BE2C (cell line): ENCODE measurements at regions not wholly inside any gene's neighbourhood (a gene's known extent, or its start where the extent isn't known, plus 50 kb on each side); places are given as distances from the start of the nearest gene placed in this dataset.

Experiments used
- DNase-seq: peaks from one replicate; pipeline ENCODE4 v3.0.0-alpha.2; 2020
- H3K27me3 ChIP-seq: fragments of 250-450 bp; sonication (Bioruptor Pico); 2 replicates; pipeline ENCODE4 v1.5.1; 2020; ENCODE audit warnings: mild to moderate bottlenecking
- H3K36me3 ChIP-seq: fragments of 250-450 bp; sonication (Bioruptor Pico); 2 replicates; pipeline ENCODE4 v1.5.1; 2020; ENCODE audit warnings: mild to moderate bottlenecking
- H3K4me1 ChIP-seq: fragments of 250-450 bp; sonication (Bioruptor Pico); 2 replicates; pipeline ENCODE4 v1.5.1; 2020
- H3K4me3 ChIP-seq: 2 replicates; pipeline ENCODE4 v1.5.1; 2011; ENCODE audit warnings: low read depth, low read length
- H3K9me3 ChIP-seq: fragments of 250-450 bp; sonication (Bioruptor Pico); 2 replicates; pipeline ENCODE4 v1.5.1; 2020
- TF ChIP-seq, protein P1 (sequence below): IDR thresholded peaks from 2 replicates; pipeline ENCODE4 v1.5.1; 2012; ENCODE audit warnings: mild to moderate bottlenecking, low read depth, low read length

- H3K4me1 ChIP-seq: no peaks in the 10 kb centered on the region
- TF ChIP-seq, protein P1, sequence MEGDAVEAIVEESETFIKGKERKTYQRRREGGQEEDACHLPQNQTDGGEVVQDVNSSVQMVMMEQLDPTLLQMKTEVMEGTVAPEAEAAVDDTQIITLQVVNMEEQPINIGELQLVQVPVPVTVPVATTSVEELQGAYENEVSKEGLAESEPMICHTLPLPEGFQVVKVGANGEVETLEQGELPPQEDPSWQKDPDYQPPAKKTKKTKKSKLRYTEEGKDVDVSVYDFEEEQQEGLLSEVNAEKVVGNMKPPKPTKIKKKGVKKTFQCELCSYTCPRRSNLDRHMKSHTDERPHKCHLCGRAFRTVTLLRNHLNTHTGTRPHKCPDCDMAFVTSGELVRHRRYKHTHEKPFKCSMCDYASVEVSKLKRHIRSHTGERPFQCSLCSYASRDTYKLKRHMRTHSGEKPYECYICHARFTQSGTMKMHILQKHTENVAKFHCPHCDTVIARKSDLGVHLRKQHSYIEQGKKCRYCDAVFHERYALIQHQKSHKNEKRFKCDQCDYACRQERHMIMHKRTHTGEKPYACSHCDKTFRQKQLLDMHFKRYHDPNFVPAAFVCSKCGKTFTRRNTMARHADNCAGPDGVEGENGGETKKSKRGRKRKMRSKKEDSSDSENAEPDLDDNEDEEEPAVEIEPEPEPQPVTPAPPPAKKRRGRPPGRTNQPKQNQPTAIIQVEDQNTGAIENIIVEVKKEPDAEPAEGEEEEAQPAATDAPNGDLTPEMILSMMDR: no peak
These were observed 51.5 kb upstream of the OSBPL3 start for GRCh38 chr7:25031432-25031831.

GRCh38 chr7:25031007-25031406 lies 51.0 kb upstream of the OSBPL3 start:
- Histone ChIP-seq H3K9me3 (no peaks in the 10 kb centered on the region), H3K4me1 (no peaks in the 10 kb centered on the region), H3K4me3 (no peak overlapping the region), H3K36me3 (no peaks in the 10 kb centered on the region), H3K27me3 (no peaks in the 10 kb centered on the region)
- DNase-seq: no peak
- TF ChIP-seq, protein P1: no peak

More at GRCh38 chr7:25031432-25031831, 51.5 kb upstream of the OSBPL3 start:
- no peaks in the 10 kb centered on the region for H3K36me3 ChIP-seq
- H3K9me3 ChIP-seq: no peaks in the 10 kb centered on the region; the same call in 1 of the 2 replicates
- no peaks in the 10 kb centered on the region for H3K27me3 ChIP-seq
- DNase-seq: no peak
- H3K4me3 ChIP-seq: no peak overlapping the region
